ENCODE measurements at regions not wholly inside any gene's neighbourhood (a gene's known extent, or its start where the extent isn't known, plus 50 kb on each side); places are given as distances from the start of the nearest gene placed in this dataset.

- TF ChIP-seq CTCF (IDR thresholded peaks at IDR 0.05) (no peak), POLR2A (IDR thresholded peaks at IDR 0.05) (no peak)
Measured at GRCh38 chr4:53659112-53659511, 67.8 kb upstream of the LNX1 start.

Measured in lower leg skin (tissue), 3 donors.